ENCODE measurements at regions not wholly inside any gene's neighbourhood (a gene's known extent, or its start where the extent isn't known, plus 50 kb on each side); places are given as distances from the start of the nearest gene placed in this dataset.

GRCh38 chr3:132231633-132232032 lies 85.6 kb upstream of the ACP3 start:
- TF ChIP-seq CTCF (IDR thresholded peaks at IDR 0.05) (no peak), EZH2 (IDR thresholded peaks at IDR 0.05) (no peak)
